IPS-20b (cell line): ENCODE measurements at regions not wholly inside any gene's neighbourhood (a gene's known extent, or its start where the extent isn't known, plus 50 kb on each side); places are given as distances from the start of the nearest gene placed in this dataset.

Experiments
- H3K27ac ChIP-seq: one replicate; pipeline ENCODE4 v1.5.1; 2013; ENCODE audit warnings: low read length
- H3K27me3 ChIP-seq: 2 replicates; pipeline ENCODE4 v1.6.1; 2013; ENCODE audit warnings: mild to moderate bottlenecking, low read length, inconsistent platforms; ENCODE audit not compliant: insufficient read depth
- H3K36me3 ChIP-seq: 2 replicates; pipeline ENCODE4 v1.6.1; 2013; ENCODE audit warnings: low read depth, mild to moderate bottlenecking, inconsistent platforms, low read length, moderate library complexity; ENCODE audit not compliant: insufficient read depth
- H3K4me1 ChIP-seq: 2 replicates; pipeline ENCODE4 v1.6.1; 2013; ENCODE audit warnings: mild to moderate bottlenecking, control low read depth, inconsistent platforms, low read length, moderate library complexity; ENCODE audit not compliant: insufficient read depth
- H3K4me3 ChIP-seq: 2 replicates; pipeline ENCODE4 v1.5.1; 2013; ENCODE audit warnings: mild to moderate bottlenecking, low read length, inconsistent platforms
- H3K9ac ChIP-seq: 2 replicates; pipeline ENCODE4 v1.6.1; 2013; ENCODE audit warnings: low read depth, mild to moderate bottlenecking, inconsistent platforms, low read length, moderate library complexity
- H3K9me3 ChIP-seq: 2 replicates; pipeline ENCODE4 v1.6.1; 2013; ENCODE audit warnings: mild to moderate bottlenecking, low read depth, low read length, inconsistent platforms; ENCODE audit not compliant: insufficient read depth

GRCh38 chr4:124037236-124037635 lies 640.6 kb downstream of the SPRY1 start:
- H3K36me3 ChIP-seq: no peaks in the 10 kb centered on the region
- H3K27me3 ChIP-seq: no peaks in the 10 kb centered on the region
- no peak overlapping the region for H3K4me3 ChIP-seq
- no peaks in the 10 kb centered on the region for H3K4me1 ChIP-seq
- no peak overlapping the region for H3K27ac ChIP-seq
- H3K9me3 ChIP-seq: no peaks in the 10 kb centered on the region
- no peak overlapping the region for H3K9ac ChIP-seq

- Histone ChIP-seq H3K9ac (no peak overlapping the region), H3K27me3 (no peaks in the 10 kb centered on the region), H3K4me3 (no peak overlapping the region), H3K4me1 (no peaks in the 10 kb centered on the region), H3K36me3 (no peaks in the 10 kb centered on the region), H3K27ac (no peak overlapping the region), H3K9me3 (no peaks in the 10 kb centered on the region)
These were observed 647.7 kb downstream of the SPRY1 start for GRCh38 chr4:124044330-124044729.

- Histone ChIP-seq H3K36me3 (no peaks in the 10 kb centered on the region), H3K27me3 (no peaks in the 10 kb centered on the region), H3K27ac (no peak overlapping the region), H3K4me1 (no peaks in the 10 kb centered on the region), H3K4me3 (no peak overlapping the region), H3K9ac (no peak overlapping the region), H3K9me3 (no peaks in the 10 kb centered on the region)
These were observed 648.3 kb downstream of the SPRY1 start for GRCh38 chr4:124044867-124045266.

- Histone ChIP-seq H3K4me1 (no peaks in the 10 kb centered on the region), H3K27me3 (no peaks in the 10 kb centered on the region), H3K4me3 (no peak overlapping the region), H3K27ac (no peak overlapping the region), H3K9me3 (no peaks in the 10 kb centered on the region), H3K9ac (no peak overlapping the region), H3K36me3 (no peaks in the 10 kb centered on the region)
These were observed 649.6 kb downstream of the SPRY1 start for GRCh38 chr4:124046190-124046589.

GRCh38 chr4:124053872-124054538 lies 657.4 kb downstream of the SPRY1 start:
- Histone ChIP-seq H3K27me3 (no peaks in the 10 kb centered on the region), H3K4me3 (no peak overlapping the region), H3K36me3 (no peaks in the 10 kb centered on the region), H3K9me3 (no peaks in the 10 kb centered on the region), H3K27ac (no peak overlapping the region), H3K4me1 (peaks cover 7% of the 10 kb centered on the region; the same call in 1 of the 2 replicates), H3K9ac (no peak overlapping the region)

- H3K4me1 ChIP-seq: peaks cover 7% of the 10 kb centered on the region; the same call in 1 of the 2 replicates
- H3K36me3 ChIP-seq: no peaks in the 10 kb centered on the region
- no peak overlapping the region for H3K9ac ChIP-seq
- H3K27me3 ChIP-seq: no peaks in the 10 kb centered on the region
- no peaks in the 10 kb centered on the region for H3K9me3 ChIP-seq
- no peak overlapping the region for H3K4me3 ChIP-seq
- no peak overlapping the region for H3K27ac ChIP-seq
These were observed 657.2 kb downstream of the ANKRD50 start for GRCh38 chr4:124055336-124055735.

GRCh38 chr4:124055896-124056295 lies 656.6 kb downstream of the ANKRD50 start:
- H3K27ac ChIP-seq: no peak overlapping the region
- H3K9ac ChIP-seq: no peak overlapping the region
- no peaks in the 10 kb centered on the region for H3K36me3 ChIP-seq

GRCh38 chr4:124060261-124060918 lies 652.1 kb downstream of the ANKRD50 start:
- H3K4me3 ChIP-seq: no peak overlapping the region
- H3K9me3 ChIP-seq: no peaks in the 10 kb centered on the region
- H3K4me1 ChIP-seq: peaks cover 7% of the 10 kb centered on the region; the same call in 1 of the 2 replicates
- H3K9ac ChIP-seq: no peak overlapping the region
- H3K27ac ChIP-seq: no peak overlapping the region
- H3K36me3 ChIP-seq: no peaks in the 10 kb centered on the region
- H3K27me3 ChIP-seq: no peaks in the 10 kb centered on the region

More at GRCh38 chr4:124055896-124056295, 656.6 kb downstream of the ANKRD50 start:
- no peaks in the 10 kb centered on the region for H3K27me3 ChIP-seq
- H3K4me1 ChIP-seq: peaks cover 7% of the 10 kb centered on the region; the same call in 1 of the 2 replicates
- no peak overlapping the region for H3K4me3 ChIP-seq
- H3K9me3 ChIP-seq: no peaks in the 10 kb centered on the region

- Histone ChIP-seq H3K27me3 (no peaks in the 10 kb centered on the region), H3K9ac (no peak overlapping the region), H3K4me1 (peaks cover 2% of the 10 kb centered on the region; the same call in 1 of the 2 replicates), H3K4me3 (no peak overlapping the region), H3K36me3 (no peaks in the 10 kb centered on the region), H3K27ac (no peak overlapping the region), H3K9me3 (no peaks in the 10 kb centered on the region)
These were observed 651.1 kb downstream of the ANKRD50 start for GRCh38 chr4:124061413-124061812.

- Histone ChIP-seq H3K4me1 (peaks cover 2% of the 10 kb centered on the region; the same call in 1 of the 2 replicates), H3K36me3 (no peaks in the 10 kb centered on the region), H3K9me3 (peaks cover 10% of the 10 kb centered on the region; the same call in 1 of the 2 replicates), H3K9ac (no peak overlapping the region), H3K27ac (no peak overlapping the region), H3K27me3 (no peaks in the 10 kb centered on the region), H3K4me3 (no peak overlapping the region)
These were observed 647.1 kb downstream of the ANKRD50 start for GRCh38 chr4:124065422-124065821.

- no peak overlapping the region for H3K27ac ChIP-seq
- no peak overlapping the region for H3K4me3 ChIP-seq
- H3K36me3 ChIP-seq: no peaks in the 10 kb centered on the region
These were observed 646.6 kb downstream of the ANKRD50 start for GRCh38 chr4:124065936-124066335.

GRCh38 chr4:124066595-124066994 lies 645.9 kb downstream of the ANKRD50 start:
- no peak overlapping the region for H3K4me3 ChIP-seq

More at GRCh38 chr4:124065936-124066335, 646.6 kb downstream of the ANKRD50 start:
- H3K4me1 ChIP-seq: peaks cover 2% of the 10 kb centered on the region; the same call in 1 of the 2 replicates
- H3K27me3 ChIP-seq: no peaks in the 10 kb centered on the region
- H3K9me3 ChIP-seq: peaks cover 15% of the 10 kb centered on the region; the same call in 1 of the 2 replicates
- no peak overlapping the region for H3K9ac ChIP-seq

More at GRCh38 chr4:124066595-124066994, 645.9 kb downstream of the ANKRD50 start:
- Histone ChIP-seq H3K36me3 (no peaks in the 10 kb centered on the region), H3K9me3 (peaks cover 20% of the 10 kb centered on the region; the same call in 1 of the 2 replicates), H3K9ac (no peak overlapping the region), H3K4me1 (peaks cover 2% of the 10 kb centered on the region; the same call in 1 of the 2 replicates), H3K27me3 (no peaks in the 10 kb centered on the region), H3K27ac (no peak overlapping the region)
